Panc1 (cell line): ENCODE measurements at regions not wholly inside any gene's neighbourhood (a gene's known extent, or its start where the extent isn't known, plus 50 kb on each side); places are given as distances from the start of the nearest gene placed in this dataset.

Source experiments
- CTCF ChIP-seq: fragments of 450-650 bp; IDR thresholded peaks from 2 replicates; pipeline ENCODE4 v1.5.1; 2017; ENCODE audit warnings: mild to moderate bottlenecking
- POLR2AphosphoS5 ChIP-seq: IDR thresholded peaks from 2 replicates; pipeline ENCODE4 v1.6.1; 2012; ENCODE audit warnings: mild to moderate bottlenecking, low read depth, low read length, moderate library complexity
- SIN3A ChIP-seq: IDR thresholded peaks from 2 replicates; pipeline ENCODE4 v1.6.1; 2012; ENCODE audit warnings: low read depth, mild to moderate bottlenecking, low read length, moderate library complexity, borderline replicate concordance; ENCODE audit not compliant: insufficient read depth
- TCF7L2 ChIP-seq: IDR thresholded peaks from 2 replicates; pipeline ENCODE4 v1.6.1; 2011; ENCODE audit warnings: mild to moderate bottlenecking, low read depth, low read length, inconsistent platforms
- TF ChIP-seq, protein P1 (sequence below), 2 experiments: IDR thresholded peaks; 2 replicates each; pipeline ENCODE4 v1.6.1; 2011 to 2012; ENCODE audit warnings: low read depth in 2 of 2, control low read depth in 1 of 2, low read length in 1 of 2, mild to moderate bottlenecking in 1 of 2, moderate library complexity in 1 of 2; ENCODE audit not compliant: insufficient read depth in 1 of 2

- TF ChIP-seq CTCF (no peak), TCF7L2 (no peak), POLR2AphosphoS5 (no peak), SIN3A (no peak)
- TF ChIP-seq, protein P1, sequence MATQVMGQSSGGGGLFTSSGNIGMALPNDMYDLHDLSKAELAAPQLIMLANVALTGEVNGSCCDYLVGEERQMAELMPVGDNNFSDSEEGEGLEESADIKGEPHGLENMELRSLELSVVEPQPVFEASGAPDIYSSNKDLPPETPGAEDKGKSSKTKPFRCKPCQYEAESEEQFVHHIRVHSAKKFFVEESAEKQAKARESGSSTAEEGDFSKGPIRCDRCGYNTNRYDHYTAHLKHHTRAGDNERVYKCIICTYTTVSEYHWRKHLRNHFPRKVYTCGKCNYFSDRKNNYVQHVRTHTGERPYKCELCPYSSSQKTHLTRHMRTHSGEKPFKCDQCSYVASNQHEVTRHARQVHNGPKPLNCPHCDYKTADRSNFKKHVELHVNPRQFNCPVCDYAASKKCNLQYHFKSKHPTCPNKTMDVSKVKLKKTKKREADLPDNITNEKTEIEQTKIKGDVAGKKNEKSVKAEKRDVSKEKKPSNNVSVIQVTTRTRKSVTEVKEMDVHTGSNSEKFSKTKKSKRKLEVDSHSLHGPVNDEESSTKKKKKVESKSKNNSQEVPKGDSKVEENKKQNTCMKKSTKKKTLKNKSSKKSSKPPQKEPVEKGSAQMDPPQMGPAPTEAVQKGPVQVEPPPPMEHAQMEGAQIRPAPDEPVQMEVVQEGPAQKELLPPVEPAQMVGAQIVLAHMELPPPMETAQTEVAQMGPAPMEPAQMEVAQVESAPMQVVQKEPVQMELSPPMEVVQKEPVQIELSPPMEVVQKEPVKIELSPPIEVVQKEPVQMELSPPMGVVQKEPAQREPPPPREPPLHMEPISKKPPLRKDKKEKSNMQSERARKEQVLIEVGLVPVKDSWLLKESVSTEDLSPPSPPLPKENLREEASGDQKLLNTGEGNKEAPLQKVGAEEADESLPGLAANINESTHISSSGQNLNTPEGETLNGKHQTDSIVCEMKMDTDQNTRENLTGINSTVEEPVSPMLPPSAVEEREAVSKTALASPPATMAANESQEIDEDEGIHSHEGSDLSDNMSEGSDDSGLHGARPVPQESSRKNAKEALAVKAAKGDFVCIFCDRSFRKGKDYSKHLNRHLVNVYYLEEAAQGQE (IDR thresholded peaks at IDR 0.05; ENCODE audit: insufficient read depth in 1 of 2, low read depth in 2 of 2, low read length in 1 of 2), result no peak
These were observed 129.3 kb upstream of the CCDC68 start for GRCh38 chr18:55088561-55088960.
